ENCODE measurements at regions not wholly inside any gene's neighbourhood (a gene's known extent, or its start where the extent isn't known, plus 50 kb on each side); places are given as distances from the start of the nearest gene placed in this dataset.

DNA sequence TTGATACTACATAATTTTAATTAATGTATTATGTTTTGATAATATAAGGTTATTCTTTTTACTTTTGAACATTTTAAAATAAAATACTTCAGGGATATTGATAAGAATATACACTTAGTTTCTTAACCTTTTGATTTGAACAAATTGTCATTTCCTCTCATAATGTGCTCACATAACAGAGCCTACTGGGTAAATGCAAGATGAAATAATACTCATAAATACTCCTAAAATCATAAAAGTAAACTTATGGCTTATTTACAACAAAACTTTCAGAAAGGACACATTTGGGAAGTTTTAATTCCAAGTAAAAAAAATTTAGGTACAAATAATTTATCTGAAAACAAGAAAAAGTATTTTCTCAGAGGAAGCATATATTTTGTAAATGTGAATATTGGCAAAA, 101.6 kb upstream of the ABCB5 start:
- Histone ChIP-seq H3K4me2 (no peak overlapping the region), H3K36me3 (ENCODE audit: insufficient read depth) (no peaks in the 10 kb centered on the region)
- H3K27ac Mint-ChIP-seq: no peak overlapping the region

DNA sequence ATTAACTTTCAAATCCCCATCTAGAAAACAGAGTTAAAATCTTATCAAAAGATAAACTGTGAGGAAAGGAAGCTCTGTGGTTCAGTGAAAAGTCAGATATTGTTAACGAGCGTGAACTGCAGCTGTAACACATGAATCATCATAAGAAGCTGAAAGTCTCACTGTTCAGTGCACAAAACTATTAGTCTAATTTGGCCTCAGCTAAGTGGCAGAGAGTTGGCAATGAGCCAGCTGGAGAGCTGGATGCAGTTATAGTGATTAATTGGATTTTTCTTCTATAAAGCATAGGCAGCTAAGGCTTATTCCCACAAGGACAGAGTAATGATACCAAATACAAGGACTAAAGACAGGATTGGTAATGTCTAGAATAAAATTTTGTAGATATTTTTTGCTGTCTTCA, 101.1 kb upstream of the ABCB5 start:
- no peaks in the 10 kb centered on the region for H4K20me1 ChIP-seq (replicated peaks; ENCODE audit: insufficient read depth)
- no peak overlapping the region for H3K27ac ChIP-seq (ENCODE audit: low read depth)
- H3K27ac Mint-ChIP-seq: no peak overlapping the region
- no peaks in the 10 kb centered on the region for H3K27me3 Mint-ChIP-seq (ENCODE audit: insufficient read depth, low read depth, poor library complexity)
- H3K79me2 ChIP-seq (replicated peaks; ENCODE audit: insufficient read depth): no peaks in the 10 kb centered on the region
- no peaks in the 10 kb centered on the region for H3K4me1 Mint-ChIP-seq
- ATAC-seq (no peak), DNase-seq (ENCODE audit: low spot score) (no peak)
- no peaks in the 10 kb centered on the region for H3K4me1 ChIP-seq (ENCODE audit: insufficient read depth)
- H3K27me3 ChIP-seq (ENCODE audit: insufficient read depth): no peaks in the 10 kb centered on the region
- H3K4me3 Mint-ChIP-seq: no peak overlapping the region
- H3K4me2 ChIP-seq: no peak overlapping the region
- H3F3A ChIP-seq (replicated peaks; ENCODE audit: low read depth): no peaks in the 10 kb centered on the region
- H3K36me3 Mint-ChIP-seq (ENCODE audit: low read depth): no peaks in the 10 kb centered on the region
- no peak overlapping the region for H2AFZ ChIP-seq
- no peaks in the 10 kb centered on the region for H3K36me3 ChIP-seq (ENCODE audit: insufficient read depth)
- H3K4me3 ChIP-seq: no peak overlapping the region
- no peaks in the 10 kb centered on the region for H3K9me2 ChIP-seq (ENCODE audit: insufficient read depth)
- no peaks in the 10 kb centered on the region for H3K9me3 Mint-ChIP-seq
- TF ChIP-seq, protein P1, sequence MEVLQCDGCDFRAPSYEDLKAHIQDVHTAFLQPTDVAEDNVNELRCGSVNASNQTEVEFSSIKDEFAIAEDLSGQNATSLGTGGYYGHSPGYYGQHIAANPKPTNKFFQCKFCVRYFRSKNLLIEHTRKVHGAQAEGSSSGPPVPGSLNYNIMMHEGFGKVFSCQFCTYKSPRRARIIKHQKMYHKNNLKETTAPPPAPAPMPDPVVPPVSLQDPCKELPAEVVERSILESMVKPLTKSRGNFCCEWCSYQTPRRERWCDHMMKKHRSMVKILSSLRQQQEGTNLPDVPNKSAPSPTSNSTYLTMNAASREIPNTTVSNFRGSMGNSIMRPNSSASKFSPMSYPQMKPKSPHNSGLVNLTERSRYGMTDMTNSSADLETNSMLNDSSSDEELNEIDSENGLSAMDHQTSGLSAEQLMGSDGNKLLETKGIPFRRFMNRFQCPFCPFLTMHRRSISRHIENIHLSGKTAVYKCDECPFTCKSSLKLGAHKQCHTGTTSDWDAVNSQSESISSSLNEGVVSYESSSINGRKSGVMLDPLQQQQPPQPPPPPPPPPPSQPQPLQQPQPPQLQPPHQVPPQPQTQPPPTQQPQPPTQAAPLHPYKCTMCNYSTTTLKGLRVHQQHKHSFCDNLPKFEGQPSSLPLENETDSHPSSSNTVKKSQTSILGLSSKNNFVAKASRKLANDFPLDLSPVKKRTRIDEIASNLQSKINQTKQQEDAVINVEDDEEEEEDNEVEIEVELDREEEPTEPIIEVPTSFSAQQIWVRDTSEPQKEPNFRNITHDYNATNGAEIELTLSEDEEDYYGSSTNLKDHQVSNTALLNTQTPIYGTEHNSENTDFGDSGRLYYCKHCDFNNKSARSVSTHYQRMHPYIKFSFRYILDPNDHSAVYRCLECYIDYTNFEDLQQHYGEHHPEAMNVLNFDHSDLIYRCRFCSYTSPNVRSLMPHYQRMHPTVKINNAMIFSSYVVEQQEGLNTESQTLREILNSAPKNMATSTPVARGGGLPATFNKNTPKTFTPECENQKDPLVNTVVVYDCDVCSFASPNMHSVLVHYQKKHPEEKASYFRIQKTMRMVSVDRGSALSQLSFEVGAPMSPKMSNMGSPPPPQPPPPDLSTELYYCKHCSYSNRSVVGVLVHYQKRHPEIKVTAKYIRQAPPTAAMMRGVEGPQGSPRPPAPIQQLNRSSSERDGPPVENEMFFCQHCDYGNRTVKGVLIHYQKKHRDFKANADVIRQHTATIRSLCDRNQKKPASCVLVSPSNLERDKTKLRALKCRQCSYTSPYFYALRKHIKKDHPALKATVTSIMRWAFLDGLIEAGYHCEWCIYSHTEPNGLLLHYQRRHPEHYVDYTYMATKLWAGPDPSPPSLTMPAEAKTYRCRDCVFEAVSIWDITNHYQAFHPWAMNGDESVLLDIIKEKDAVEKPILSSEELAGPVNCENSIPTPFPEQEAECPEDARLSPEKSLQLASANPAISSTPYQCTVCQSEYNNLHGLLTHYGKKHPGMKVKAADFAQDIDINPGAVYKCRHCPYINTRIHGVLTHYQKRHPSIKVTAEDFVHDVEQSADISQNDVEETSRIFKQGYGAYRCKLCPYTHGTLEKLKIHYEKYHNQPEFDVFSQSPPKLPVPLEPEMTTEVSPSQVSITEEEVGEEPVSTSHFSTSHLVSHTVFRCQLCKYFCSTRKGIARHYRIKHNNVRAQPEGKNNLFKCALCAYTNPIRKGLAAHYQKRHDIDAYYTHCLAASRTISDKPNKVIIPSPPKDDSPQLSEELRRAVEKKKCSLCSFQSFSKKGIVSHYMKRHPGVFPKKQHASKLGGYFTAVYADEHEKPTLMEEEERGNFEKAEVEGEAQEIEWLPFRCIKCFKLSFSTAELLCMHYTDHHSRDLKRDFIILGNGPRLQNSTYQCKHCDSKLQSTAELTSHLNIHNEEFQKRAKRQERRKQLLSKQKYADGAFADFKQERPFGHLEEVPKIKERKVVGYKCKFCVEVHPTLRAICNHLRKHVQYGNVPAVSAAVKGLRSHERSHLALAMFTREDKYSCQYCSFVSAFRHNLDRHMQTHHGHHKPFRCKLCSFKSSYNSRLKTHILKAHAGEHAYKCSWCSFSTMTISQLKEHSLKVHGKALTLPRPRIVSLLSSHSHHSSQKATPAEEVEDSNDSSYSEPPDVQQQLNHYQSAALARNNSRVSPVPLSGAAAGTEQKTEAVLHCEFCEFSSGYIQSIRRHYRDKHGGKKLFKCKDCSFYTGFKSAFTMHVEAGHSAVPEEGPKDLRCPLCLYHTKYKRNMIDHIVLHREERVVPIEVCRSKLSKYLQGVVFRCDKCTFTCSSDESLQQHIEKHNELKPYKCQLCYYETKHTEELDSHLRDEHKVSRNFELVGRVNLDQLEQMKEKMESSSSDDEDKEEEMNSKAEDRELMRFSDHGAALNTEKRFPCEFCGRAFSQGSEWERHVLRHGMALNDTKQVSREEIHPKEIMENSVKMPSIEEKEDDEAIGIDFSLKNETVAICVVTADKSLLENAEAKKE (CRISPR knock-in tag; IDR thresholded peaks at IDR 0.05): no peak
- TF ChIP-seq, protein P2, sequence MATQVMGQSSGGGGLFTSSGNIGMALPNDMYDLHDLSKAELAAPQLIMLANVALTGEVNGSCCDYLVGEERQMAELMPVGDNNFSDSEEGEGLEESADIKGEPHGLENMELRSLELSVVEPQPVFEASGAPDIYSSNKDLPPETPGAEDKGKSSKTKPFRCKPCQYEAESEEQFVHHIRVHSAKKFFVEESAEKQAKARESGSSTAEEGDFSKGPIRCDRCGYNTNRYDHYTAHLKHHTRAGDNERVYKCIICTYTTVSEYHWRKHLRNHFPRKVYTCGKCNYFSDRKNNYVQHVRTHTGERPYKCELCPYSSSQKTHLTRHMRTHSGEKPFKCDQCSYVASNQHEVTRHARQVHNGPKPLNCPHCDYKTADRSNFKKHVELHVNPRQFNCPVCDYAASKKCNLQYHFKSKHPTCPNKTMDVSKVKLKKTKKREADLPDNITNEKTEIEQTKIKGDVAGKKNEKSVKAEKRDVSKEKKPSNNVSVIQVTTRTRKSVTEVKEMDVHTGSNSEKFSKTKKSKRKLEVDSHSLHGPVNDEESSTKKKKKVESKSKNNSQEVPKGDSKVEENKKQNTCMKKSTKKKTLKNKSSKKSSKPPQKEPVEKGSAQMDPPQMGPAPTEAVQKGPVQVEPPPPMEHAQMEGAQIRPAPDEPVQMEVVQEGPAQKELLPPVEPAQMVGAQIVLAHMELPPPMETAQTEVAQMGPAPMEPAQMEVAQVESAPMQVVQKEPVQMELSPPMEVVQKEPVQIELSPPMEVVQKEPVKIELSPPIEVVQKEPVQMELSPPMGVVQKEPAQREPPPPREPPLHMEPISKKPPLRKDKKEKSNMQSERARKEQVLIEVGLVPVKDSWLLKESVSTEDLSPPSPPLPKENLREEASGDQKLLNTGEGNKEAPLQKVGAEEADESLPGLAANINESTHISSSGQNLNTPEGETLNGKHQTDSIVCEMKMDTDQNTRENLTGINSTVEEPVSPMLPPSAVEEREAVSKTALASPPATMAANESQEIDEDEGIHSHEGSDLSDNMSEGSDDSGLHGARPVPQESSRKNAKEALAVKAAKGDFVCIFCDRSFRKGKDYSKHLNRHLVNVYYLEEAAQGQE (IDR thresholded peaks at IDR 0.05; ENCODE audit: unreplicated experiment): no peak
- TF ChIP-seq STAT1 (IDR thresholded peaks at IDR 0.05; ENCODE audit: unreplicated experiment) (no peak), CREB1 (CRISPR knock-in tag; IDR thresholded peaks at IDR 0.05; ENCODE audit: low read depth) (no peak), EZH2phosphoT487 (IDR thresholded peaks at IDR 0.05; ENCODE audit: unreplicated experiment) (no peak), ZNF331 (CRISPR knock-in tag; IDR thresholded peaks at IDR 0.05; ENCODE audit: low read depth) (no peak)

More for the DNA sequence above, 101.6 kb upstream of the ABCB5 start:
- Mint-ChIP-seq H3K36me3 (ENCODE audit: low read depth) (no peaks in the 10 kb centered on the region), H3K27me3 (ENCODE audit: insufficient read depth, low read depth, poor library complexity) (no peaks in the 10 kb centered on the region), H3K4me3 (no peak overlapping the region), H3K9me3 (no peaks in the 10 kb centered on the region), H3K4me1 (no peaks in the 10 kb centered on the region)
- H3K27me3 ChIP-seq (ENCODE audit: insufficient read depth): no peaks in the 10 kb centered on the region
- ATAC-seq (no peak), DNase-seq (ENCODE audit: low spot score) (no peak)
- no peaks in the 10 kb centered on the region for H3K9me2 ChIP-seq (ENCODE audit: insufficient read depth)
- no peak overlapping the region for H3K27ac ChIP-seq (ENCODE audit: low read depth)
- no peaks in the 10 kb centered on the region for H4K20me1 ChIP-seq (replicated peaks; ENCODE audit: insufficient read depth)
- H3K4me1 ChIP-seq (ENCODE audit: insufficient read depth): no peaks in the 10 kb centered on the region
- no peak overlapping the region for H3K4me3 ChIP-seq
- TF ChIP-seq POLR2AphosphoS5 (IDR thresholded peaks at IDR 0.05; ENCODE audit: low read depth) (no peak), EZH2phosphoT487 (IDR thresholded peaks at IDR 0.05; ENCODE audit: unreplicated experiment) (no peak), ZNF114 (CRISPR knock-in tag; IDR thresholded peaks at IDR 0.05) (no peak)
- TF ChIP-seq, protein P2 (IDR thresholded peaks at IDR 0.05; ENCODE audit: unreplicated experiment): no peak
- H3F3A ChIP-seq (replicated peaks; ENCODE audit: low read depth): no peaks in the 10 kb centered on the region
- H3K79me2 ChIP-seq (replicated peaks; ENCODE audit: insufficient read depth): no peaks in the 10 kb centered on the region
- H2AFZ ChIP-seq: no peak overlapping the region
